MM.1S (cell line): ENCODE measurements at regions not wholly inside any gene's neighbourhood (a gene's known extent, or its start where the extent isn't known, plus 50 kb on each side); places are given as distances from the start of the nearest gene placed in this dataset.

Experiments used
- CTCF ChIP-seq: fragments of 300-600 bp; sonication (generic); IDR thresholded peaks from 2 replicates; pipeline ENCODE4 v1.5.1; 2016; ENCODE audit warnings: antibody characterized with exemption, low read length, mixed read lengths
- EZH2 ChIP-seq: fragments of 300-600 bp; sonication (generic); optimal IDR thresholded peaks from 2 replicates; pipeline ENCODE3; 2017; ENCODE audit warnings: low read depth, mild to moderate bottlenecking, antibody characterized with exemption, low read length, mixed read lengths
- EZH2phosphoT487 ChIP-seq: fragments of 300-600 bp; sonication (generic); IDR thresholded peaks from 2 replicates; pipeline ENCODE4 v1.6.1; 2018; ENCODE audit warnings: antibody characterized with exemption, low read length

GRCh38 chr10:23496727-23497126, 57.9 kb downstream of the OTUD1 start:
- no peak for TF ChIP-seq EZH2phosphoT487
- TF ChIP-seq CTCF, result no peak
- no peak for TF ChIP-seq EZH2
